ENCODE measurements at regions not wholly inside any gene's neighbourhood (a gene's known extent, or its start where the extent isn't known, plus 50 kb on each side); places are given as distances from the start of the nearest gene placed in this dataset.

DNA sequence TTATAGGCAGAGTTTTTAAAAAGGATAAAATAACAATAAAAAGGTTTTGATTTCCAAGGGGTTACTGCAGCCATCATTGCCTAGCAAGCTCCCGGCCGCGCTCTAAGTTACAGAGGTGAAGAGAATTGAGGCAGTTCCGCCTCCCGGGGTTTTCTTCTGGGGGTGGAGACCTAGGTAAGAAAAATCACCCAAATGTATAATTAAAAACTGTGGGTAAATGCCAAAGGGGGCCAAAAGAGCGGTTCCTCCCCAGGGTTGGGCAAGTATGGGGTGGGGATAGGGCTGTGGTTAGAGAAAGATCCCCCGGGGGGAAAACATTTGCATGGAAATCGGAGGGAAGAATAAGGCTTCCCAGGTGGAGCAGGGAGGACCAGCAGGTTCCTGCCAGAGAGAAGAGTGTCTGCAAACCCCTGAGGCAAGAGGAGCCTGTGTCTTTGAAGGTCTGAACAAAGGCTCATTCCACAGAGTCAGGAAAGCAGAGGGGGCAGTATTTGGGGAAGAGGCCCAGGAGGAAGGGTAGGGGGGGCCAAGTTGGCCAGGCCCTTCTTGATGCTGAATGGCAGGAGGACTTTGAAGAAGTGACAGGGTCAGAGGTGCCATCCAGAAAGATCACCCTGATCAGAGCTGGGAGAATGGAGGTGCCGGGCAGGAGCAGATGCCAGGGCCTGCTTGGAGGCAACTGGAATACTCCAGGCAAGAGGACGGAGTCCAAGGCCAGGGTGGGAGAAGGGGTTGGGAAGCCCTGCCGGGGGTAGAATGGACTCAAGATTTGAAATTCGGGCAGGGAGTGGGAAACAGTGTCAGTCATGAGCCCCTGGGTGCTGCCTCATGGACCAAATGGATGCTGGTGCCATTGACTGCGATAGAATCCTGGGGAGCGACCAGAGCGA is 152.9 kb upstream of the RGMA start:
- Histone ChIP-seq H2BK15ac (ENCODE audit: low read depth, low read length) (no peak overlapping the region), H3K79me1 (ENCODE audit: low read depth in 1 of 2, low read length in 2 of 2) (no peaks in the 10 kb centered on the region), H3K27me3 (ENCODE audit: control insufficient read depth, insufficient read depth, low read length) (no peaks in the 10 kb centered on the region), H4K8ac (ENCODE audit: low read depth in 2 of 2, low read length in 2 of 2) (no peak overlapping the region), H3K36me3 (ENCODE audit: control insufficient read depth, insufficient read depth, low read length) (no peaks in the 10 kb centered on the region), H3K9ac (ENCODE audit: low read depth, low read length) (no peak overlapping the region), H2AK5ac (ENCODE audit: low read depth, low read length) (no peak overlapping the region), H4K91ac (ENCODE audit: insufficient read depth, low read depth, low read length) (no peak overlapping the region), H3K56ac (ENCODE audit: extremely low read depth, insufficient read depth, low read length) (no peak overlapping the region), H3K4ac (ENCODE audit: low read depth, low read length) (no peak overlapping the region), H4K20me1 (ENCODE audit: insufficient read depth, low read length) (no peaks in the 10 kb centered on the region), H3K4me1 (ENCODE audit: control insufficient read depth, insufficient read depth, low read length) (no peaks in the 10 kb centered on the region), H3K9me1 (ENCODE audit: insufficient read depth, low read length) (no peaks in the 10 kb centered on the region), H3K14ac (replicated peaks; ENCODE audit: low read depth, low read length) (no peak overlapping the region), H3K9me3 (ENCODE audit: control insufficient read depth, insufficient read depth, low read length) (peaks cover 42% of the 10 kb centered on the region), H4K5ac (ENCODE audit: low read depth, low read length) (no peak overlapping the region), H2BK20ac (ENCODE audit: low read depth, low read length) (no peak overlapping the region), H2BK5ac (ENCODE audit: low read depth, low read length, poor library complexity, severe bottlenecking) (no peak overlapping the region), H2BK120ac (ENCODE audit: low read depth, low read length) (no peak overlapping the region), H3K18ac (ENCODE audit: low read depth, low read length) (no peak overlapping the region), H3K27ac (ENCODE audit: insufficient read depth, low read length) (no peak overlapping the region), H3K4me3 (ENCODE audit: insufficient read depth, low read depth, low read length) (no peak overlapping the region), H2AFZ (replicated peaks; ENCODE audit: low read length, poor library complexity) (no peak overlapping the region), H3K23ac (ENCODE audit: low read depth, low read length) (no peak overlapping the region), H3K4me2 (ENCODE audit: low read depth, low read length) (no peak overlapping the region), H2AK9ac (replicated peaks; ENCODE audit: low read depth, low read length, poor library complexity) (no peak overlapping the region)
- POLR2A ChIA-PET (ENCODE audit: unreplicated experiment) = no interaction called here
- no peak for TF ChIP-seq RAD21 (IDR thresholded peaks at IDR 0.05; ENCODE audit: low read length)
- no peak for TF ChIP-seq NFE2L2 (IDR thresholded peaks at IDR 0.05; ENCODE audit: low read depth, low read length)
- TF ChIP-seq CHD1 (IDR thresholded peaks at IDR 0.05; ENCODE audit: low read depth, low read length) = no peak
- no peak for TF ChIP-seq MAZ (IDR thresholded peaks at IDR 0.05; ENCODE audit: borderline replicate concordance, low read depth, low read length)
- TF ChIP-seq RCOR1 (IDR thresholded peaks at IDR 0.05; ENCODE audit: insufficient replicate concordance, low read length) = no peak
- TF ChIP-seq, protein P1, sequence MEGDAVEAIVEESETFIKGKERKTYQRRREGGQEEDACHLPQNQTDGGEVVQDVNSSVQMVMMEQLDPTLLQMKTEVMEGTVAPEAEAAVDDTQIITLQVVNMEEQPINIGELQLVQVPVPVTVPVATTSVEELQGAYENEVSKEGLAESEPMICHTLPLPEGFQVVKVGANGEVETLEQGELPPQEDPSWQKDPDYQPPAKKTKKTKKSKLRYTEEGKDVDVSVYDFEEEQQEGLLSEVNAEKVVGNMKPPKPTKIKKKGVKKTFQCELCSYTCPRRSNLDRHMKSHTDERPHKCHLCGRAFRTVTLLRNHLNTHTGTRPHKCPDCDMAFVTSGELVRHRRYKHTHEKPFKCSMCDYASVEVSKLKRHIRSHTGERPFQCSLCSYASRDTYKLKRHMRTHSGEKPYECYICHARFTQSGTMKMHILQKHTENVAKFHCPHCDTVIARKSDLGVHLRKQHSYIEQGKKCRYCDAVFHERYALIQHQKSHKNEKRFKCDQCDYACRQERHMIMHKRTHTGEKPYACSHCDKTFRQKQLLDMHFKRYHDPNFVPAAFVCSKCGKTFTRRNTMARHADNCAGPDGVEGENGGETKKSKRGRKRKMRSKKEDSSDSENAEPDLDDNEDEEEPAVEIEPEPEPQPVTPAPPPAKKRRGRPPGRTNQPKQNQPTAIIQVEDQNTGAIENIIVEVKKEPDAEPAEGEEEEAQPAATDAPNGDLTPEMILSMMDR (conservative IDR thresholded peaks at IDR 0.05; ENCODE audit: low read depth, low read length) = no peak
- no peak for TF ChIP-seq FOS (IDR thresholded peaks at IDR 0.05; ENCODE audit: low read depth, low read length)
- TF ChIP-seq MAFK (IDR thresholded peaks at IDR 0.05; ENCODE audit: low read depth, low read length) = no peak
- TF ChIP-seq CEBPB (IDR thresholded peaks at IDR 0.05; ENCODE audit: low read depth, low read length) = no peak
- TF ChIP-seq USF2 (IDR thresholded peaks at IDR 0.05; ENCODE audit: low read depth, low read length) = no peak
- no peak for TF ChIP-seq MXI1 (IDR thresholded peaks at IDR 0.05; ENCODE audit: borderline replicate concordance, low read depth, low read length)
- TF ChIP-seq ELK1 (IDR thresholded peaks at IDR 0.05; ENCODE audit: borderline replicate concordance, low read depth, low read length) = no peak
- TF ChIP-seq SMC3 (IDR thresholded peaks at IDR 0.05; ENCODE audit: low read depth, low read length) = no peak
- intact Hi-C loops (cut with micrococcal nuclease) (no loop called here), in situ Hi-C loops (cut with MboI; ENCODE audit: low sequenced_read_pairs) (no loop called here), dilution Hi-C loops (cut with HindIII; ENCODE audit: low sequenced_read_pairs, unreplicated experiment) (no loop called here)
- ATAC-seq (ENCODE audit: low read depth) (no peak), DNase-seq (no peak)
- 80% methylated on average over 2 of the region's 15 CpGs; no CpG with 5 or more reads in 1 of the 2 experiments for WGBS, 2 experiments (ENCODE audit: extremely low coverage in 2 of 2, insufficient read length in 1 of 2)
- CTCF ChIA-PET = no interaction called here
- no TSS peak for BruUV-seq (replicated peaks)
